ENCODE measurements at regions not wholly inside any gene's neighbourhood (a gene's known extent, or its start where the extent isn't known, plus 50 kb on each side); places are given as distances from the start of the nearest gene placed in this dataset.

DNA sequence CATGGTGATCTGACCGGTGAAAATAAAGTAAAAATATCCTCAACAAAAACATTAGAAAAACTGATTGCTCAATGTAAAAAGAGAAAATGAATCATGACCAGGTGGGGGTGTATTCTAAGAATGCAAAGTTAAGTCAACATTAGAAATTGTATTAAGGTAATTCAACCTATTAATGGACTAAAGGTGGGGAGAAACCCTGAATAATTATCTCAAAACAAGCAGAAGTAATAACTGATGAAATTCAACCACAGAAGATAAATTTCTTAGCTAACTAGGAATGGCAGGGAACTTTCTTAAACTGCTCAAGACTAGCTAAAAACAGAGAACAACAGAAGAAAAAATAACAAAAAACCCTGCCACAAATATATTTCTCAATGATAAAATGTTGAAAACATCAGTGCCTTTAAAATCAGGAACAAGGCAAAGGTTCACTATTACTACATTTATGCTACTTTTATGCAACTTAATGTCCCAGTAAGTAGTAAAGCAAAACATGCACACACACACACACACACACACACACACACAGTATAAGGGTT is 204.4 kb upstream of the THBS1 start:
- DNase-seq (ENCODE audit: low read depth, low spot score) = no peak

DNA sequence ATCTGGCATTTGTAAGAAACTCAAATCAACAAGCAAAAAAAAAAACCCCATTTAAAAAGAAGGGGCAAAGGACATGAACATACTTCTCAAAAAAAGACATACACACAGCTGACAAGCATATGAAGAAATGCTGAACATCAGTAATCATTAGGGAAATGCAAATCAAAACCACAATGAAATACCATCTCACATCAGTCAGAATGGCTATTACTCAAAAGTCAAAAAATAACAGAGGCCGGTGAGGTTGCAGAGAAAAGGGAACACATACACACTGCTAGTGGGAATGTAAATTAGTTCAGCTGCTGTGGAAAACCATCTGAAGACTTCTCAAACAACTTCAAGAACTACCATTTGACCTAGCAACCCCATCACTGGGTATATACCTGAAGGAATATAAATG is 199.4 kb upstream of the THBS1 start:
- DNase-seq (ENCODE audit: low read depth, low spot score) = no peak

DNA sequence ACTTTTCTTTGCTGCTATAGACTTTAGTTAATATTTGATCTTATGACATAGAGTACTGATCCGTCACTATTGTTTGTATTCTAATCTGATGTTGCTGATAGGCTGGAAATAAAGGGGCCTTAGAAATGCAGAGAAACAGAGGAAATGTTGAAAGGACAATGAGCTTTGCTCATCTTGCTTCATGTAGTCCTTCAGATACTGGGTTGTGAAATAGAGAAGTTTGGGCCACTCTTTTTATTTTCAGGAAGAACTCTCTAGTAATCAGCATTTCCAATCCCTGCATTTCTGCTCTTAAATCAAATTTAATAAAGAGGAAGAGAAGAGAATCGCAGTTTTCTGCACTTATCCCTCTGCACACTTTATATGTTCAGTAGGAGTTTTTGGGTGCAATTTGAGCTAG is 192.8 kb upstream of the THBS1 start:
- no peak for DNase-seq (ENCODE audit: low read depth, low spot score)

DNA sequence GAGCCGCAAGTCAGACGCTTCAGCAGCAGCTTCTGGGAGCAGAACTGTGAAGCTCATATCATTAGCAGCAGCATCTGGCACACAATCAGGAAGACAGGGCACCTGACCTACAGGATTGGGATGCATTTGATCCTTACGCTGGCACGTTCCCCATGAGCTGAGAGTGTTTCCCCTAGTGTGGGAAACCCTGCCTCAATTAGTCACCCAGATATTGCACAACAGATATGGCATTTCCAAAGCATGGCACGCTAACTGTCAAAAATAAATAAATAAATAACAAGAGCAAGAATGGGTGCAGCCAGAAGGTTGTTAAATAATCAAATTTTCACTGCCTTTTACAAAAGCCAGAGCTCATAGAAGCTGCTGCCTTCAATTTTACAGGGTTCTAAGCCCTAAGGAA is 189.6 kb upstream of the THBS1 start:
- DNase-seq (ENCODE audit: low read depth, low spot score) = no peak

DNA sequence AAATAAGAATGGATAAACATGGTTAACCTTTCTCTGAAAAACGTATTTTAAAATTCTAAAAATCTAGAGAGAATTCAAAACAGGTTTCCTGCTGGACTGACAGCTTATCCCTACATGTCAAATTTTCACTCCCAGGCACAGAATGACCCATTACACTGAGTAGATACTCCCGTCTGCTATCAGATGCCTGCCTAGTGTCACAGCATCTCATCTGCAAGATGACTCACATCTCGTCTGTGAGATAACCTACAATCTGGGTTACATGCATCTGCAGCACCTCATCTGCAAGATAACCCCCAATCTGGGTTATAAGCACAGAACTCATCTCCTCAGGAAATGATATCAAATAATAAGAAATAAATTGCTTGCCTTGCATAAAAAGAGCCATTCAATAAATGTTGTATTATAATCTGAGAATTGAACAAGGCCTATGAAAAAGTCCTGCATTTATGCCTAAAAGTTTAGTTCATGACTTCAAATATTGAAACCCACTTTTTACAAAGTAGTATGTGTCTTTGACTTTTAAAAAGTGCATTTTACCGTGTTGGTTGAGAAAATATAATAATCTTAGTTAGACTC is 188.3 kb upstream of the THBS1 start:
- no peak for DNase-seq (ENCODE audit: low read depth, low spot score)

DNA sequence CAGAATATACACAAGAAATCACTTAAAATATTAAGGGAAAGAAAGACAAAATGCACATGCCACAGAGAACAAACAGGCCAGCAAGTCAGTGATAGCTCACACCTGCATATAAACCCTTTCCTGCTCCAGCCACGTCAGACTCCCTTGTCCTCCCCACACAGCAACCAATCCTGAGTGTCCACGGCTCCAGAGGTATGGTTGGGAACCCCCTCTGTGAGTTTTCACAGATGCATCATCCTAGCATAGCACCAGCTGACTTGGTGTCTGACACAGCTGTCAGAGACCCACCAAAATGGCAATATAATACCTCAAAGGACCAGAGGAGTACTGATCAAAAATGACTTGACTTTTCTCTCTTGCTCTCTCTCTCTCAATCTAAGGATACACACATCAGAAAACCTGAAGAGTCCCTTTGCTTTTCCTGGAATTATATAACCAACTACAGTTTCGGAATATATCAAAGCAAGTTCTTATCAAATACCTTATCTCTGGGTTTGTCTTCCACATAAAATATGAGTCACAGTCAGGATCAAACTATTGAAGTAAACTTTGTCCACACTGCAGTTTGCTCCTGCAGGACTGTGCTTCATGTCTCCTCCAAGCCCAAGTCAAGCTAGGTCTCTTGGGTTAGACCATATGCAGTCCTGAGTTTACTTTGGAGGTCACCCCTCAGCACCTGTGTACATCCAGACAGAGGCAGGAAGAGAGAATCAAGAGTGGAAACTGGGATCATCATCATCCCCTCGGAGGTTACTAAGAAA is 187.1 kb upstream of the THBS1 start:
- no peak for DNase-seq (ENCODE audit: low read depth, low spot score)

DNA sequence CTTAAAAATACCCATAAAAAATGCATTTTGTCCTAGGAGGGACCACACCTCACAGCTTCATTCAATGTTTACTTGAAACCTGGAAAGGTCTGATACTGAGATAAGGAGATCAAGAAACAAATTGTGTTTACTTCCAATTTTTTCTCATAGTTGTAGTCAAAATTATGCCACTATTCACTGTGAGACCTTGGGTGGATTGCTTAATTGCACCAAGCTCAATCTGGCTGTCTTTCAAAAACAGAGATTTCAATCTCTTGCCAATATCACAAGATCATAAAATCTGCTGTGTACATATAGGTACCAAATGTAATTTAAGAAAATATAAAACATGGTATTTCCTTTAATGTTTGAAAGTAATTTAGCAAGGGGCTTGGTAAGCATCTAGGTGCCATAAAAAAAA is 186.4 kb upstream of the THBS1 start:
- DNase-seq (ENCODE audit: low read depth, low spot score) = no peak

DNA sequence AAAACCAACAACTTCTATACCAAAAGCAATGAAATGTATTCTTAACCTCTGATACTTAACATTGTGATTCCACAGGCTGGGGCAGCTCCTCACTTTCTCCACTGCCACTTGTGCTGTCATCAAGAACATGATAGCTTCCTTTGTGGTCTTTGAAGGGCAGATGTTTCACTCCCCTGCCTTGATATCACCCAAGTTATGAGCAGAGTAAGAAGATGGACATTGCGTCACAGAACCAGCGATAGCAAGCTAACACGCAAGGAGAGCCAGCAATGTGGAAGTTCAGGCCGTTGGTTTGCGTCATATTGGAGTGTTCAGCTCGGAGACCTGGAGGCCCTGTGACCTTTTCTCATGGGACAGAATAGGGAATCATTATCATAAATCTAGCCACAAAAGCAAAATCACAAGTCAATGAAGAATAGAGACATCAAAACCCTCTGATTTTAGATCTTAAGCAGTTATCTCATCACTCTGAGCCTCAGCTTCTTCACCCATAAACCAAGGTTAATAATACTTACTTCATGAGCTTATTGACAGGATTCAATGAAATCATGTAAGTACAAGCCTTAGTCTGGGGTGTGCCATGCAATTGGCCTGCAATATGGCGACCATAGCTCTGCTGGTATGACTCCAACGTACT is 183.8 kb upstream of the THBS1 start:
- no peak for DNase-seq (ENCODE audit: low read depth, low spot score)

DNA sequence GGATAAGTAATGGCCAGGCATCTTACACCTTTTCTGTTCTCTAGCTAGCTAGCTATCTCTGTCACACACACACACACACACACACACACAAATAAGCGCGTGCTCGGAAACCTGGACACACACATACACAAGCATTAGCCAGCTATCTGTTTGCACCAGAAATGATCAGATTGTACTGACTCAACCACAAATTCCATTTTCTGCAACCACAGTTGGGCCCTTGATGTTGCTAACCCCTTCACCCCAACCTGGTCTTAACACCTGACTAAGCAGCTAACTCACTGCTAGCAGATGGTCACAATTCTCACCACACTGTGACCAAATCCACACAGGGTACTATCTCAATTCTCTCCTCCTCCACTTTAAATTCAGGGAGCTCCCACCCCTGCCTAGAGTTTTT is 183.0 kb upstream of the THBS1 start:
- DNase-seq (ENCODE audit: low read depth, low spot score) = no peak

DNA sequence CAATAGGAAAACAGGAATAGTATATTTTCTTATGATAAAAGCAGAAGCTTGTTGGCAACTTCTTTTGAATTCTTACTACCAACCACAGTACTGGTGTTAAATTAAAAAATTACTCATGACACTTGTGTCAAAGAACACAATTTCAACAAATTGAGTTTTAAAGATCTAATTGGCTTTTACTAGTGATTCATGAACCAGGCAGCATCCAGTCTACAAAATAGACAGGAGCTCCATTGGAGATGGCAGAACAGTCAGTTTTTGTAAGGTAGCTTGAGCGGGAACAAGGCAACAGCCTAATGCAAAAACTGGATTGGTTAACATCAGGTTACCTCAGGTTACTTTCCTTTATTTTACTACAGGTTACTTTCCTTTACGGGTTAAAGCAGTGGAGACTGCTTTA is 181.3 kb upstream of the THBS1 start:
- DNase-seq (ENCODE audit: low read depth, low spot score) = no peak

DNA sequence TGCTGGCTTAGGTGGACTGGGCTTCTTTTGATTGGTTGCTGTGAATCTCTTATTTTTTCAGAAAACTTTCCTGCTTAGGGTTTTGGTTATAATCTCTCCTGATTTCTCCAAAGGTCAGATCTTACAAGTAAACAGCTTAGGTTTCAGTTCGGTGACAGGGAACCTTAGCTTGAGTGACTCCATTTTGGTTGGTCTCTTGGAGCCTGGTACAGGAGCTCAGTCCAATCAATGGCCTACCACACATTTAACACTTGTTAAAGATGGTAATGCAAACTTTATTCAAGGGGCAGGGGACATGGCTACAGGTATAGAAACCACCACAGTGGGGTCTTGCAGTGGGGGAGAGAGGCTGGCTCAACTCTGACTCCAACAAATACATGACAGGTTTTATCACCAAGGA is 180.9 kb upstream of the THBS1 start:
- DNase-seq (ENCODE audit: low read depth, low spot score) = no peak

DNA sequence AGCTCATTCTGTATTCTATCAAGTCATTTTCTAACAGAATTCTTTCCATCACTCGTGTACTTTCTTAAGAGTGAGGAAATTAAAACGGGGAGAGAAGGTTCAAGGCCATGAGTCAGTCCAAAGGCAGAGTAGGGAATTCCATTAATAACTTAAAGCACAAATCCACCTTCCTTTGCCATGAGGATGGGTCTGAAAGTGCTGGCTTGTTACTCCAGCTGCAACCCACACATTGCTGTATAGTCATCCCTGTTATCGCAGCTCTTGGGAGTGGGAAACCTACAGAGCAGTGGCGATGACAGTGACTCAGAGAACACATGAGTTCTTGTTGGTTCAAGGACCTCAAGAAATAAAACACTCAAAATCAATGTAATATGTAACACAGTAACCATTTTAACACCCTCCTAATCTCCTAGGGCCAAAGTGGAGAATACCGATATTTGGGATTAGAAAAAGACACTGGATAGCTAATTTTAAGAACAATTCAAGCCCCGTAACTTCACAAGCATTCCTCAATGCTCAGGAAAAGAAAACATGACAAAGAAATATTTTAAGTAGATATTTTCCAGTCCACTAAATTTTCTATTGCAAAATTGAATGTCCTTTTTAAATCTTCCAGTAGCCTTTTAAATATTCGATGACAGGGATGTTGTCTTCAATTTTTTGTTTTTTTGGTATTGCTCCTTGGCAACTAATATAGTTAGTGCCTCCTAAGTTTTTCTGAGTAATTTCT is 179.9 kb upstream of the THBS1 start:
- no peak for DNase-seq (ENCODE audit: low read depth, low spot score)

DNA sequence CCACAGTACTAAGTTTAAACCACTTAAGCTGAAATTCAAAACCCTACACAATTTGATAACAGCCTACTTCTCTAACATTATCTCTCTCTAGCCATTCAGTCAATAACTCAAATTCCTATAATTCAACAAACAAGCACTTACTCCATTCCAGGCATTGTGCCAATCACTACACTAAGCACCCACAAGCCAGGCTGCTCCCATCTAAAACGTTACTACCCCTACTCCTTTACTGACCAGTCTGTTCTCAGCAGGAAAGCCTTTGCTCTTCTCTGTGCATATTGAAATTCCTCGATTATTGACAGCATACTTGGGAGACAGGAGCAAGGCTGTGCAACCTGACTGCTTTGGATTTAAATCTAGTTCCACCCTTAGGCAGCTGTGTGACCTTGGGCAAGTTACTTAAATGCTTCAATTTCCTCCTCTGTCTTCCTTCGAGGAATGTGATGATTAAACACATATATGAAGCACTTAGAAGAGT is 177.2 kb upstream of the THBS1 start:
- DNase-seq (ENCODE audit: low read depth, low spot score) = no peak

DNA sequence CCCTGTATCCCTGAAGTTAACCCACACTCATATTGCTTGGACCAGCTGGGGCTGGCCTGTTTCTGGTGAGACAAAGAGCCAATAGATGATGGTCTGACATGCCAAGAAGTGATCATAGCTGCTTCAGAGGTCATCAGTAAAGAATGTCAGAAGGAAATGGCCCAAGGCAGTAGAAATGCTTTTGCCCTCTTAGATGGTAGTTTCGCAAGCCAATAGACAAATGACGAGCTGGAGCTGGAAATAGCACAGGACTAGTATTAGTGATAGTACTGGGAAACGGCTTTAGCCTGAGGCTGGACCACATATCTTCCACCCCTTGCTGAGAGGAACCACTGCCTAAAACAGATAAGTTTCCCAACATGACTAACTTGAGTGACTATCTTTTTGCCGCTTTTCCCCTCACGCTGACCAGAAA is 176.1 kb upstream of the THBS1 start:
- DNase-seq (ENCODE audit: low read depth, low spot score) = no peak

DNA sequence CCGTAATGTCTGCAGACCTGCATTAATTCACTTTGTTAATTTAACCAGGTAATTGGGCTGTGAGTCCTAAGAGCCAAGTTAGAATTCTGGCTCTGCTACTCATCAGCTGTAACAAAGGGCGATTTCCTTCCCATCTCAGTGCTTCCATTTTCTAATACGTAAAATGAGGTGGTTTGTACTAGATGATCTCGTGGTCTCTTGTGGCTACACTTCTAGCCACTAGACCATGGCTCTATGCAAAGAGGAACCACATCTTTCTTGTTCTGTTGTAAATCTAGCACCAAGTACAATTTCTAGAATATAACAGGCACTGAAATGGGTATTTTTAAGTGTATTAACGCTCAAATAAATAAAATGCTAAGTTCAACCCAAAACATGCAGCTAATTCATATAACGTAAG is 174.4 kb upstream of the THBS1 start:
- no peak for DNase-seq (ENCODE audit: low read depth, low spot score)

DNA sequence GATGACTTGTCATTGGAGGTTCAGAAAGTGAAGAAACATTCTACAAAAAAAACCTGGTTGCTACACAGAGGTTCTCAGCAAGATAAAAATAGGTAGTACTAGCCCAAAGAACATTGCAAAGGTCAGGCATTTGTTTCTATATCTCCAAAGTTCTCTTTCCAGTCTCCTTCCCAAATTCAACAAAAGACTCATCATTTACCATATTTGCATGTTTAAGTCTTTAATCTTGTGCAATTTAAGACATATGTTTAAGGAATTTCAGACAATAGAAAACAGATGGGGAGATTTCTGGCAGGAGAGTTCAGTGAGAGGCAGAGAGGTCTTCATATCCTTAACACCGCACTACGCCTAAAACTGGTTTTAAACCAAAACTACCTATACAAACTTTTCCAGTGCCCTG is 173.8 kb upstream of the THBS1 start:
- DNase-seq (ENCODE audit: low read depth, low spot score) = no peak

DNA sequence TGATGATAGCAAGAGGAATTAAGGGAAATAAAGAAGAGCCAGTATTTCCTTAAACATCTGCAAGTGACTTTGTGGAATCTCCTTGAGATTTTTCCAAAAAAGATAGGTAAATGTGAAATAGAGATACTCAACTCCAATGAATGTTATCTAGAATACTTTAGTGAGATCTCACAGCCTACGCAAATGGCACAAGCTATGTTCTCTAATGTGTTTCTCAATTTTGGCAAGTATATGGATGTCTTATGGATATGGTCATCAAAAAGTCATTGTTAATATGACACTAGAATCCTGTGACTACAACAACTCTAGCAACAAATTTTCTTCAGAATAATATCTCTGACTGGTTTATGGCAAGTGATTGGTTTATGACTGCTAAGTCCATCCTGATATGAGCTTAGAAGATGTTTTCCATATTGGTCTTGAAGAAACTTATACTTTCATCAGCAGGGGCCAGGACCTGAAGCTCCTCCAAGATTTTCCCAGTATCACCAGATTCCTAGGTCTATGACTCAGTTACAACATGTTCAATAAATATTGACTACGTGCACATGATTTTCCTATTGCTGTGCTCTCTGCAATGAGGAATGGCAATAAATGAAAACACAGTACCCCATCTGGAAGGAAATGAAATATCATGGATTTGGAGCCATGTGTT is 170.9 kb upstream of the THBS1 start:
- no peak for DNase-seq (ENCODE audit: low read depth, low spot score)

DNA sequence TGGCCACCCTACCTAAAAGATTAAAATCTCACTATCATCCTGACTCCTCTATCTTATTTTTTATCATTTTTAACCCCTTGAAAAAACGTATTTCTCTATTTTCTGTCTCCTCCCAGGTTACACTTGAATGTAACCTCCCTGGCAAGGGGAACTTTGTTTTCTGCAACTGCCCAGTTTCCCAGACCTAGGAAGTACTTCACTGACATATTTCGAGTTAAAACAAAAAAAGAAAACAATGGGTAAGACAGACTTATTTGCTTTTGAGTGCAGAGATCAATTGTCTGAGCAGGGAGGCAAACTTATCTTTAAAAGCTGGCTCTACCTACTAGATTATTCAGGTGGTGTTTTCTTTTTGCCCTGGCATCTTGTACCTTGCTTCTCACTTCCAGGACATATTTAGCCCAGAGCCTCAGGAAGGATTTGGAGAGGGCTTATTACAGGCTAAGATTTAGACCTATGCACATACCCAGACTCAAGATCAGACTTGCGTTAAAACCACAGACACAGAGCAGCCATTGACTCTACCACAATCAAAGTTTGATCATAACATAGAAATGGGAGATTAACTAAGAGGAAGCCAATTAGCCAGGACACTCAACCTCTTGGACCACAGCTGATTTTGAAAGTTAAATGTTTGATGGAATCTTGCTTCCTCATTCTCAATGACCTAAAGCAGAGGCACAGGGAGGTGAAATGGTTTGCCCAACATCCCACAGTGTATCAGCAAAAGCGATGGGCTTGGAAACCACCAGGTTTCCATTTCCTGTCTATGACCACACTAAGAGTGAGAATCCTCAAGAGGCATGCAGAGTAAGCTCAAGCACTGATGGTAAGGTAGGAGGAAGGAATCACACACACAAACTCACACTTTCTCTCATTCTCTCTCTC is 169.5 kb upstream of the THBS1 start:
- no peak for DNase-seq (ENCODE audit: low read depth, low spot score)

DNA sequence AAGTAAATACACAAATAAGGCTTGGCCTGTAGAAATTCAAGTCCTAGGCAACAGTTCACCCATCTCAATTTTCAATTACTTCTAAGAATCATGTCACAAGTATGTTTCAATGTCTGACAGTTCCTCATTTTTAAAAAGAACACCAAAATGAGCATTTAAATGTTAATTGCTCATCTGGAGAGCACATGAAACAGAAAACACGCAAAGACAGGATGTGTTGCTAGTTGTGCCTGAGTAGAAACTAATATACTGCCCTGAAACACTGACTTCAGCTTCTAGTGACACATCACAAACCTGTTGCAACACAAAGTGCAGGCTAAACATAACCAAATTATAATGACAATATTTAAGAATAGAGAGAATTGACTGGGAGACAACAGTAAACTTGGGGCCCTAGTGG is 167.3 kb upstream of the THBS1 start:
- DNase-seq (ENCODE audit: low read depth, low spot score) = no peak

DNA sequence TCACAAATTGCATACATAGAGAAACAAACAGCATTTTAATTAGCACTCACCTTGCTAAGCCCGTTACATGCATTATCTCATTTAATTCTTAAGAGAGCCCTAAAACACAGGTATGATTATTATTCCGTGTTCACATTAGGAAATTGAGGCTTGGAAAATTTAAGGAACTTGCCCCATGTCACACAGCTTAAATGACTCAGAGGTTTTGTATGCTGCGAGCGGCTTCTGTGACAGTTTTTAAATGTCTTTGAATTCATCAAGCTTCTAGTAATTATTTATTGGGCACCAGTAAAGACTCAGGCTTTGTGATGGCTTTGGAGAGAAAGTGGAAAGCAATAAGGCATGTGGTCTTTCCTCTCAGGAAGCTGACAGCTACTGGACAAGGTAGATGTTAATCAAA is 166.7 kb upstream of the THBS1 start:
- DNase-seq (ENCODE audit: low read depth, low spot score) = no peak

DNA sequence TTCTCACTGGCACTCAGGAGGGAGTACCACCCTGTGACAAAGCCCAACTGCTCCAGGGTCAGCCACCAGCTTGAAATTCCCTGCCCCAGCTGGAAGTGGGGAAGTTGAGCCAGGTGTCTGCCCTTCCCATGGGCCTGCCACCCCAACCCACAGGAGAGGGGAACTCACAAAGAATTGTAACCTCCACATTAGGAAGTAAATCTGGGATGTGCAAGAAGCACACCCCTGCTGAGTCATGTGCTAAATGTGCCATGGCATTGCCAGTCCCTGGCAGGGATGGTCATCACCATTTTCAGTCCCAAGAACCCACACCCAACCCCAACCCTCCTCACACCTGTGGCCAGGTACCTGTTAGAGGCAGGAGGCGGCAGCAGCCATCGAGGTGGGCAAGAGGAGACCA is 165.2 kb upstream of the THBS1 start:
- DNase-seq (ENCODE audit: low read depth, low spot score) = no peak

All from activated naive CD8-positive, alpha-beta T cell treated with anti-CD3 and anti-CD28 coated beads, Interleukin-2, amount 50 U/mL, for 16 hours (primary cell).